GM23248 (cell line): ENCODE measurements at regions not wholly inside any gene's neighbourhood (a gene's known extent, or its start where the extent isn't known, plus 50 kb on each side); places are given as distances from the start of the nearest gene placed in this dataset.

ENCODE experiments used
- DNase-seq: peaks from one replicate; pipeline ENCODE4 v3.0.0-alpha.2; 2015
- H2AFZ ChIP-seq: fragments of 200-600 bp; sonication (generic); 2 replicates; pipeline ENCODE4 v1.6.1; 2016; ENCODE audit warnings: antibody characterized with exemption
- H3F3A ChIP-seq: fragments of 200-600 bp; sonication (generic); 2 replicates; pipeline ENCODE4 v1.6.1; 2016; ENCODE audit warnings: mild to moderate bottlenecking, antibody characterized with exemption, mixed run types; ENCODE audit not compliant: insufficient read depth
- H3K27ac ChIP-seq: fragments of 200-600 bp; sonication (generic); 2 replicates; pipeline ENCODE4 v1.5.1; 2016; ENCODE audit warnings: mild to moderate bottlenecking
- H3K27me3 ChIP-seq: fragments of 200-600 bp; sonication (generic); replicated peaks from 2 replicates; pipeline ENCODE4 v1.6.1; 2016; ENCODE audit warnings: mild to moderate bottlenecking; ENCODE audit not compliant: insufficient read depth
- H3K36me3 ChIP-seq: fragments of 200-600 bp; sonication (generic); 2 replicates; pipeline ENCODE4 v1.6.1; 2016; ENCODE audit warnings: low read depth, mild to moderate bottlenecking
- H3K4me1 ChIP-seq: fragments of 200-600 bp; sonication (generic); 2 replicates; pipeline ENCODE4 v1.6.1; 2016; ENCODE audit warnings: mild to moderate bottlenecking; ENCODE audit not compliant: insufficient read depth
- H3K4me2 ChIP-seq: fragments of 200-600 bp; sonication (generic); one replicate; pipeline ENCODE4 v1.6.1; 2016; ENCODE audit warnings: mild to moderate bottlenecking; ENCODE audit not compliant: unreplicated experiment
- H3K4me3 ChIP-seq: fragments of 200-600 bp; sonication (generic); 2 replicates; pipeline ENCODE4 v1.5.1; 2016; ENCODE audit warnings: mild to moderate bottlenecking
- H3K79me2 ChIP-seq: fragments of 200-600 bp; sonication (generic); 2 replicates; pipeline ENCODE4 v1.6.1; 2016; ENCODE audit warnings: mild to moderate bottlenecking; ENCODE audit not compliant: insufficient read depth
- H3K9ac ChIP-seq: fragments of 200-600 bp; sonication (generic); 2 replicates; pipeline ENCODE4 v1.6.1; 2016; ENCODE audit warnings: mild to moderate bottlenecking
- H3K9me2 ChIP-seq: fragments of 200-600 bp; sonication (generic); 2 replicates; pipeline ENCODE4 v1.6.1; 2016; ENCODE audit warnings: mixed run types, mild to moderate bottlenecking, moderate library complexity; ENCODE audit not compliant: insufficient read depth
- H3K9me3 ChIP-seq: fragments of 200-600 bp; sonication (generic); one replicate; pipeline ENCODE4 v1.6.1; 2017; ENCODE audit warnings: low read depth
- H4K20me1 ChIP-seq: fragments of 200-600 bp; sonication (generic); 2 replicates; pipeline ENCODE4 v1.6.0; 2016; ENCODE audit not compliant: insufficient read depth
- EZH2 ChIP-seq: fragments of 200-600 bp; sonication (generic); IDR thresholded peaks from 2 replicates; pipeline ENCODE4 v1.6.1; 2018; ENCODE audit warnings: antibody characterized with exemption, mild to moderate bottlenecking; ENCODE audit not compliant: insufficient read depth, poor library complexity, severe bottlenecking
- EZH2phosphoT487 ChIP-seq: fragments of 200-600 bp; sonication (generic); IDR thresholded peaks from 2 replicates; pipeline ENCODE4 v1.6.1; 2018; ENCODE audit warnings: antibody characterized with exemption, moderate library complexity, mild to moderate bottlenecking, low read depth; ENCODE audit not compliant: insufficient read depth
- WGBS, 2 experiments: methylation state at CpG; one replicate each; pipeline ENCODE4 v1.1.6; 2015 to 2017; ENCODE audit warnings: low lambda C conversion rate in 2 of 2, low coverage in 1 of 2; ENCODE audit errors: missing lambda C conversion rate in 2 of 2; 5-methylcytosine and 5-hydroxymethylcytosine counted together
- in situ Hi-C: fragments of 300-500 bp; cut with MboI; formaldehyde crosslinking; loops from 2 replicates; pipeline ENCODE4 v1.15.0; 2020

- Histone ChIP-seq H4K20me1 (no peaks in the 10 kb centered on the region), H3K27me3 (0 out of 2 replicates have a peak, but pooled peaks cover 9% of the 10 kb centered on the region), H3K79me2 (no peaks in the 10 kb centered on the region), H3K36me3 (no peaks in the 10 kb centered on the region), H3K27ac (no peak overlapping the region), H3K4me3 (no peak overlapping the region), H3K9me3 (no peaks in the 10 kb centered on the region), H3K4me2 (no peak overlapping the region), H3K9me2 (no peaks in the 10 kb centered on the region), H3K9ac (no peak overlapping the region), H3F3A (no peaks in the 10 kb centered on the region), H2AFZ (no peak overlapping the region), H3K4me1 (no peaks in the 10 kb centered on the region)
- DNase-seq: peak; percentile 22
- in situ Hi-C loops: no loop called here
- TF ChIP-seq EZH2: no peak
- 34 to 35% methylated on average over 4 of the region's 4 CpGs for WGBS, 2 experiments
Observed at GRCh38 chr1:228920831-228921230, 185.6 kb downstream of the RHOU start.

GRCh38 chr1:228921481-228921880 lies 186.2 kb downstream of the RHOU start:
- TF ChIP-seq EZH2phosphoT487 (no peak), EZH2 (no peak)
- Histone ChIP-seq H3K9me3 (no peaks in the 10 kb centered on the region), H3K27me3 (0 out of 2 replicates have a peak, but pooled peaks cover 9% of the 10 kb centered on the region), H3K36me3 (no peaks in the 10 kb centered on the region), H3K9ac (no peak overlapping the region), H3F3A (no peaks in the 10 kb centered on the region), H3K4me2 (no peak overlapping the region), H3K27ac (no peak overlapping the region), H3K4me3 (no peak overlapping the region), H3K79me2 (no peaks in the 10 kb centered on the region), H3K9me2 (no peaks in the 10 kb centered on the region), H2AFZ (no peak overlapping the region), H3K4me1 (no peaks in the 10 kb centered on the region), H4K20me1 (no peaks in the 10 kb centered on the region)
- WGBS, 2 experiments: 82 to 85% methylated on average over 7 of the region's 7 CpGs
- in situ Hi-C loops: no loop called here
- DNase-seq: no peak

DNA sequence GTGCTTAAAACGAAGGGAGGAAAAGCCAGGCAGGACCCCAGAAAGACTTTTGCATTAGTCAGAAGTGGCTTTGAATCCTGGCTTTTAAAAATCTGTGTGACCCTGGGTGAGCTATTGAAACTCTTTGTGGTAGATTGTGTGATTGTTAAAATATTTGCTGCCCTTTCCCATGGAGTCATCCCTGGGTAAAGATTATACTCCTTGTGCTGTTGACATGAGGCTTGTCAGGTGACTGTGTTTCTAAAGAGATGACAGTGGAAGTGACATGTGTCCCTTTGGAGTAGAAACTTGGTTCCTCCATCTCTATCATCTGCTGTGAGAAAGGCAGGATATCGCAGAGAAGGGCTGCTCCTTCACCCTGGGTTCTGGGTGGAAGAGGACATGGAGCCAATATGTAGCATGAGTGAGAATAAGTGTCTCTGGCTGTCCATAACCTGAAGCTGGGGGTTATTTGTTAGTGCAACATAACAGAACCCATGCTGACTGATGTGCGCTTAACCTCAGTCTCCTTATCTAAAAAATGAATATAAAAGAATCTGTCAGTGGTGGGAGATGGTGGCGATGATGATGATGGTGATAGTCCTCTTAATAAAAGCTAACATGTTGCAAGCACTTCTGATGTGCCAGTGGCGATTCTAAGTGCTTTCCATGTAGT lies 187.6 kb downstream of the RHOU start:
- 69 to 72% methylated on average over 5 of the region's 5 CpGs for WGBS, 2 experiments
- H3K9me3 ChIP-seq: no peaks in the 10 kb centered on the region
- in situ Hi-C loops: no loop called here
- no peaks in the 10 kb centered on the region for H3K79me2 ChIP-seq
- H4K20me1 ChIP-seq: no peaks in the 10 kb centered on the region
- no peak overlapping the region for H3K27ac ChIP-seq
- H3K27me3 ChIP-seq: 0 out of 2 replicates have a peak, but pooled peaks cover 9% of the 10 kb centered on the region
- H3K4me3 ChIP-seq: no peak overlapping the region
- TF ChIP-seq EZH2phosphoT487 (no peak), EZH2 (no peak)
- DNase-seq: no peak
- no peak overlapping the region for H3K4me2 ChIP-seq
- H3K4me1 ChIP-seq: no peaks in the 10 kb centered on the region
- no peaks in the 10 kb centered on the region for H3K9me2 ChIP-seq
- no peaks in the 10 kb centered on the region for H3K36me3 ChIP-seq
- H3K9ac ChIP-seq: no peak overlapping the region
- no peak overlapping the region for H2AFZ ChIP-seq
- no peaks in the 10 kb centered on the region for H3F3A ChIP-seq

DNA sequence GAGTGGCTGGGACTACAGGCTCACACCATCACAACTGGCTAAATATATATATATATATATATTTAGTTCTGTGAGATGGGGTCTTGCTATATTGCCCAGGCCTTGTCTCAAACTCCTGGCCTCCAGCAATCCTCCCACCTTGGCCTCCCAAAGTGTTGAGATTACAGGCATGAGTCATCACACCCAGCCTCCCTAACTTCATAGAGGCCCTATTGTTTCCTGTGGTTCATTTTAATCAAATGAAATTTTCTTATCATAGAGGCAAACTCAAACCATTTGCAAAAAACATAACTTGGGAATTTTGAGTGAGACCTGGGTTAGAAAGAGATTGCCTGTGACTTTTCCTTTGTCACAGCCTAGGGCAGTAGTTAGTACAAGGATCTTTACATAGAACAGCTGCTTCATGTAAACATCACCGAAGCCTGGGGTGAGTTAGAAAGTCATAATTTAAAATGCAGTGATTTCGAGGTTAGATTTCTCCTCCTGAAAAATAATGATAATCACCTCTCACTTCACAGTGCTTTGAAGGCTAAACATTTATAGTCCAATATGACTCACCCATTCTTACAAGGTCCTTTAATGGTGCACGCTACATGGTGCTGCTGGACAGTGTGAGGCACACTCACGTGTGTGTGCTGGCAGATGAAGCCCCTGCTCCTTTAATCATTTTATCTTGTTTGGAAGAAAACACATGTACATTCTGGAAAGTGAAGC lies 188.9 kb downstream of the RHOU start:
- Histone ChIP-seq H3K9ac (no peak overlapping the region), H3K27me3 (0 out of 2 replicates have a peak, but pooled peaks cover 9% of the 10 kb centered on the region), H3F3A (no peaks in the 10 kb centered on the region), H3K79me2 (no peaks in the 10 kb centered on the region), H2AFZ (no peak overlapping the region), H4K20me1 (no peaks in the 10 kb centered on the region), H3K27ac (no peak overlapping the region), H3K9me2 (no peaks in the 10 kb centered on the region), H3K4me3 (no peak overlapping the region), H3K4me1 (no peaks in the 10 kb centered on the region), H3K36me3 (no peaks in the 10 kb centered on the region), H3K9me3 (no peaks in the 10 kb centered on the region), H3K4me2 (no peak overlapping the region)
- 58 to 68% methylated on average over 4 of the region's 4 CpGs for WGBS, 2 experiments
- no peak for TF ChIP-seq EZH2
- TF ChIP-seq EZH2phosphoT487: no peak
- in situ Hi-C loops: no loop called here
- no peak for DNase-seq
